ENCODE measurements at regions not wholly inside any gene's neighbourhood (a gene's known extent, or its start where the extent isn't known, plus 50 kb on each side); places are given as distances from the start of the nearest gene placed in this dataset.
"Not testable (repeated sequence)": the region's sequence is repeated elsewhere in the genome, so short reads cannot be mapped to it uniquely, and the experiment has no call there.

DNA sequence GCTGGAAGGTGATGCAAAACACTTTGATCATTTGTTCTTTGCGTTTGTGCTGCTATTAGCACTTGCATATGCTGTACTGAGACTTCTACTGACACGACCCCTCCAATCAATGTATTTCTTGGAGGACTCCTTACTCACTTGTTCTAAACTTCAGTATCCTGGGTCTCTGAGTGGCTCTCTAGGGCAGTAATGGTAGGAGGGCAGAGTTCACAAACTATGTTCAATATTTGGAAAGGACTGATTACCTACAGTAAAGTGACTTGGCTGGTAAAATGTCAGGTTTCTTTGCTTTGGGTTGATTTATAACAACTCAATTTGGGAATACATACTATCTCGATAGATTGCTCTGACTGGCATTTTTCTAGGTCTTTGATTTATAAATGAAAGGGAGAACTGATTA, 93.7 kb downstream of the TRIM43 start:
- Mint-ChIP-seq H3K27me3 (ENCODE audit: unreplicated experiment) (peaks cover 7% of the 10 kb centered on the region), H3K36me3 (ENCODE audit: low read depth, unreplicated experiment) (peaks cover 5% of the 10 kb centered on the region), H3K4me1 (ENCODE audit: unreplicated experiment) (peaks cover 30% of the 10 kb centered on the region), H3K4me3 (ENCODE audit: unreplicated experiment) (no peak overlapping the region), H3K27ac (ENCODE audit: unreplicated experiment) (no peak overlapping the region), H3K9me3 (ENCODE audit: unreplicated experiment) (no peaks in the 10 kb centered on the region)
- no peak for DNase-seq (ENCODE audit: low spot score)
- TF ChIP-seq CTCF (IDR thresholded peaks at IDR 0.05; ENCODE audit: unreplicated experiment): no peak

DNA sequence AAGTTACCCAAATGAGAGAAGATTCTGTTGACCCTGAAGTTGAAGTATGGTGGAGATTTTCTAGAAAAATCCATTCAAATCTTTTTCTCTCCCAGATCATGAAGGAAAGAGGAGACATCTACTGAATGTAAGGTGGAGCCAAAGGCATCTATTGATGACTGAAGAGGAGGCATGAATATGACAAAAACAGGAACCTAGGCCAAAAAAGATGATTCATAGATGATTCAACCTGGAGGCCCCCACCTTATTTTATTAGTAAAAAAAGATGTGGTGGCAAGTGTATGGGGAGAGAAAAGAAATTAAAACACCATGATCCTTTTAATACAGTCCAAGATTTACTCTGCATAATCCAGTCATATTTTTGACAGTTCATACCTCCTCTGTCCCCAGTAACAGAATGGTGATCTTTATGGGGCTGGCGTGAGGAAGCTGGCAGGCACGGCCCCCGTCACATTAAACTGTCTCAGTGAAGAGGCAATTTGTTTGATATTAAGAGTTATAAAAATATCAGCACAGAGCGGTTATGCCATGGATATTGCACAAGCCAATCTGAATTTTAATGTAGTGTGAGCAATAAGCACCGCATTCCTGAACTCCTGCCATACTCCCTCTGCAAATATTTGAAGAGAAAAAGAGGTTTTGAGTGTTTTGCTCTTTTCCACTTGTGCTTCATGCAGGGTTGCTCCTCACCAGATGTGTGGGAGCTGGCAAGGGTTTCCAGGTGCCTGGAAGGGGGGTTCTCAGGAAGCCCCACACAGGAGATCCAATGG, 94.4 kb downstream of the TRIM43 start:
- not testable (repeated sequence) for H3K27me3 Mint-ChIP-seq (ENCODE audit: unreplicated experiment); H3K4me3 Mint-ChIP-seq (ENCODE audit: unreplicated experiment); H3K36me3 Mint-ChIP-seq (ENCODE audit: low read depth, unreplicated experiment); H3K9me3 Mint-ChIP-seq (ENCODE audit: unreplicated experiment); H3K27ac Mint-ChIP-seq (ENCODE audit: unreplicated experiment); DNase-seq (ENCODE audit: low spot score)
- H3K4me1 Mint-ChIP-seq (ENCODE audit: unreplicated experiment): peaks cover 30% of the 10 kb centered on the region

DNA sequence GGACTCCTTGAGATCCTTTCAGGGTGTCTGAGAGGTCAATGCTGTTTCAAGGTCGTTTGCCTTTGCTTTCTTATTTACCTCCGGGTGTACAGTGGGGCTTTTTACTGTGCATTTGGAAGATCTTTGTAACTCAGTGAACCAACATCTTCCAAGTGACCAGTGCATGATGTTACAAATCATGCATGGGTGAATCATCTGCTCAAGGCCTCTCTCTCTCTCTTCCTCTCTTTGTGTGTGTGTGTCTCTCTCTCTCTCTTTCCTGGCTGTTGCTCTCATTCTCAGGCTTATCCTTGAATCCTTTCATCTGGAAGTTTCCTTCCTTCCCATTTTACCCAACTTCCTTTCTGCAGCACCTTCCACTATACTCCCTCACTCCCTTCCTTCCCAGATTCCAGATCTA, 96.1 kb downstream of the TRIM43 start:
- DNase-seq (ENCODE audit: low spot score); H3K4me3 Mint-ChIP-seq (ENCODE audit: unreplicated experiment); H3K27me3 Mint-ChIP-seq (ENCODE audit: unreplicated experiment); H3K9me3 Mint-ChIP-seq (ENCODE audit: unreplicated experiment); H3K27ac Mint-ChIP-seq (ENCODE audit: unreplicated experiment); H3K36me3 Mint-ChIP-seq (ENCODE audit: low read depth, unreplicated experiment): not testable (repeated sequence)
- peaks cover 21% of the 10 kb centered on the region for H3K4me1 Mint-ChIP-seq (ENCODE audit: unreplicated experiment)

- DNase-seq (ENCODE audit: low spot score); H3K4me3 Mint-ChIP-seq (ENCODE audit: unreplicated experiment); H3K9me3 Mint-ChIP-seq (ENCODE audit: unreplicated experiment); H3K27me3 Mint-ChIP-seq (ENCODE audit: unreplicated experiment); H3K36me3 Mint-ChIP-seq (ENCODE audit: low read depth, unreplicated experiment); H3K27ac Mint-ChIP-seq (ENCODE audit: unreplicated experiment): not testable (repeated sequence)
- peaks cover 13% of the 10 kb centered on the region for H3K4me1 Mint-ChIP-seq (ENCODE audit: unreplicated experiment)
These were observed 99.4 kb downstream of the TRIM43 start for GRCh38 chr2:95691210-95691609.

GRCh38 chr2:95693071-95693846, 101.5 kb downstream of the TRIM43 start:
- not testable (repeated sequence) for H3K4me3 Mint-ChIP-seq (ENCODE audit: unreplicated experiment); H3K36me3 Mint-ChIP-seq (ENCODE audit: low read depth, unreplicated experiment); DNase-seq (ENCODE audit: low spot score); H3K4me1 Mint-ChIP-seq (ENCODE audit: unreplicated experiment); H3K27me3 Mint-ChIP-seq (ENCODE audit: unreplicated experiment); H3K9me3 Mint-ChIP-seq (ENCODE audit: unreplicated experiment); H3K27ac Mint-ChIP-seq (ENCODE audit: unreplicated experiment)

DNA sequence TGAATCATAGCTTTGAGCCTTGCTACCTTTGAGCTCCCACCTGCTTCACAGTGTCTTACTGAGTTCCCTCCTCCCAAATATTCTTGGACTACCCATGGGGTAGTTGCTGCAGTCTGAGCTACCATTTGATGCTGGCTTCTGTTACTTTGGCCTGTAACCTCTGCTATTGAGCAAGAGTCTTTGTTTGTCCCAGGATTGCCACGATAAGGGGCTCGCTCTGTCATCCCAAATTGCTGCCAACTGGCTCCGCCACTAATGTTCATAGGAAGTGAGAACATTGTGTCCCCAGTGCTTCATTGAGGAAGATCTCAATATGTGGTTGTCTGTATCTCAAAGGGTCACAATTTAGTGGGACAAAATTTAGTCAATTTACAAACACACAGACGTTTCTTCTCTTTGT, 103.8 kb downstream of the TRIM43 start:
- Mint-ChIP-seq H3K9me3 (ENCODE audit: unreplicated experiment) (no peaks in the 10 kb centered on the region), H3K27ac (ENCODE audit: unreplicated experiment) (no peak overlapping the region), H3K4me3 (ENCODE audit: unreplicated experiment) (no peak overlapping the region), H3K4me1 (ENCODE audit: unreplicated experiment) (peaks cover 3% of the 10 kb centered on the region), H3K36me3 (ENCODE audit: low read depth, unreplicated experiment) (no peaks in the 10 kb centered on the region), H3K27me3 (ENCODE audit: unreplicated experiment) (no peaks in the 10 kb centered on the region)
- DNase-seq (ENCODE audit: low spot score): no peak
- no peak for TF ChIP-seq CTCF (IDR thresholded peaks at IDR 0.05; ENCODE audit: unreplicated experiment)

DNA sequence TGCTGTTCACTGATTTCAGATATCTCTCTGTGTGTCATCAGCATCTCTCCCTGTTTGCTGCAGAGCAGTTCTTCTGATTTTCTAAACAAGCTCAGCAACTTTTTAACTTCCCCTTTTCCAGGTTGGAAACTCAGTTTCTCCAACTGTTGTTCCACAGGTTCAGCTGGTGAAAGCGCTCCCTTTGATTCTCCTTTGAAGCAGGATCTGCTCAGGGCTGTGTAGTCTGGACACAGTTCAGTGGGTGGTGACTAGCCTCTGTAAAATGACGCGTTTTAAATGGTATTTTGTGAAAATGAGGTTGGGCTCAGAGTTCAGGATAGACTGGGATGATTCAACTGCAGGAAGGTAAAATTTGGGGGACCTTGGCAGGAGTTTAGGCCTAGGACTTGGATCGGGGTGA, 106.3 kb downstream of the TRIM43 start:
- no peak for DNase-seq (ENCODE audit: low spot score)
- Mint-ChIP-seq H3K9me3 (ENCODE audit: unreplicated experiment) (no peaks in the 10 kb centered on the region), H3K36me3 (ENCODE audit: low read depth, unreplicated experiment) (no peaks in the 10 kb centered on the region), H3K4me3 (ENCODE audit: unreplicated experiment) (no peak overlapping the region), H3K27me3 (ENCODE audit: unreplicated experiment) (peaks cover 2% of the 10 kb centered on the region), H3K4me1 (ENCODE audit: unreplicated experiment) (peaks cover 9% of the 10 kb centered on the region), H3K27ac (ENCODE audit: unreplicated experiment) (no peak overlapping the region)
- no peak for TF ChIP-seq CTCF (IDR thresholded peaks at IDR 0.05; ENCODE audit: unreplicated experiment)

- H3K27me3 Mint-ChIP-seq (ENCODE audit: unreplicated experiment); H3K9me3 Mint-ChIP-seq (ENCODE audit: unreplicated experiment); DNase-seq (ENCODE audit: low spot score); H3K27ac Mint-ChIP-seq (ENCODE audit: unreplicated experiment); H3K36me3 Mint-ChIP-seq (ENCODE audit: low read depth, unreplicated experiment); H3K4me1 Mint-ChIP-seq (ENCODE audit: unreplicated experiment); H3K4me3 Mint-ChIP-seq (ENCODE audit: unreplicated experiment): not testable (repeated sequence)
These were observed 107.7 kb downstream of the TRIM43 start for GRCh38 chr2:95699201-95700184.
